Activated naive CD4-positive, alpha-beta T cell (primary cell): ENCODE measurements at regions not wholly inside any gene's neighbourhood (a gene's known extent, or its start where the extent isn't known, plus 50 kb on each side); places are given as distances from the start of the nearest gene placed in this dataset.
"Not testable (repeated sequence)": the region's sequence is repeated elsewhere in the genome, so short reads cannot be mapped to it uniquely, and the experiment has no call there.

ENCODE experiments used
- DNase-seq, 4 experiments: peaks; one replicate each; lab custom pipeline; 2025; lab: John Stamatoyannopoulos, UW

DNA sequence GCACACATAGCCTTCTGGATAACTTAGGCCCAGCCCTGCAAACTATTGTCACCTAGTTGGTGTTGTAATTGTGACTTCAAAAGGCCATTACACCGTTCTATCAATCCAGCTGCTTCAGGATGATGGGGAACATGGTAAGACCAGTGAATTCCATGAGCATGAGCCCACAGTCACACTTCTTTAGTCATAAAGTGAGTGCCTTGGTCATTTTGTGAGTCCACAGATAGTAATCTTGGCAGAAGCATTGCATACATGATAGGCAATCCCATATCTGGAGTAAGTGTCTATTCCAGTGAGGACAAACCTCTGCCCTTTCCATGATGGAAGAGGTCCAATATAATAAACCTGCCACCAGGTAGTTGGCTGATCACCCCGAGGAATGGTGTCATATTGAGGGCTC is 94.5 kb upstream of the RAI14 start:
- not testable (repeated sequence) for DNase-seq

- no peak for DNase-seq
These were observed 93.3 kb upstream of the RAI14 start for GRCh38 chr5:34562791-34563190.

DNA sequence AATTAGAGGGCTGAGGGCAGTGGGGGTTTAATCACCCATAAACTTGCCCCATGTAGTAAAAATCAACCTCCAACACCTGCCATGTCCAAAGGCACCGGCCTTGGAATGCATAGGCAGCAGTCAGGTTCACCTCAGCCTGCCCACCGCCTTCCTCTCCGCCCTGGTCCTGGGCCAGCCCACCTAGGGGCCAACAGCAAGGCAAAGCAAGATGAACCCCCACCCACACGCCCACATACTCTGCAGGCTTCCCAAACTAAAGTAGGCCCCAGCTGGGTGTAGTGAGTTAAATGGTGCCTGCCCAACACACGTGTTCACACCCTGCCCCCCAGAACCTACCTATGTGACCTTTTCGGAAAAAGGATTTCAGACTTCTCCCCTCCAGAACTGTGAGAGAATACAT is 92.9 kb upstream of the RAI14 start:
- no peak for DNase-seq

DNA sequence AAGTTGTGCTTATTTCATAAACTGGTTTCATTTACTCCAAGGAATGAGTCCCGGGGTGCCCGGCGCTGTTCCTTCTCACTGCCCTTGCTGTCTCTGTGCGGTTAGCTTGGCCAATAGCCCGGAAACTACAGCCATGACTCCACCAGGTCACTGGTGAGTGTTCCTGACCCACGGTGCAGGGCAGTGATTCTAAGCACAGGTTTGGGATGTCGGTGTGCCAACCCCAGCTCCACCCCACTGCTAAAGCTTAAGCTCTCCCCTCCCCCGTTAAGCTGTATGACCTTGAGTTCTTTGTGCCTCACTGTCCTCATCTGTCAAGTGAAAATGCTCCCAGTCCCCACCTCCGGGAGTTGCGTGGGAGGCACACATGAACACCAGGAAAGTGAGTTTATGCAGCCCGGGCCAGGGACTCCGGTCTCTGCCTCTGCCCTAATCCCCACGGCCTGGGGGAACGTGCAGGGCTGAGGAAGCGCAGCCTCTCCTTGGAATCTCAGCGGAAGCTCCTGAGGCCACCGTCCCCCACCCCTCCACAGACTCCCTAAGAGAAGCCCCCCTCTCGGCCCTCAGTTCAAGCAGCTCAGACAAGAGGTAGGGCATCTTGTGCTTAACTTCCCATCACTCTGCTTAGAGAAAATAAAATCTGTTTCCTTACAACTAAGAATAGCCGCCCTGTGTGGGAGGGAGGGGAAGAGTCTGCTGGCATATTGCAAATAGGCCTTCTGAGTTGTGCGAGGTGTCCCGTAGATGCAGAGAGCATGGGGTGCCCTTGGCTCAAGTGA is 92.0 kb upstream of the RAI14 start:
- DNase-seq: no peak

- no peak for DNase-seq
These were observed 91.4 kb upstream of the RAI14 start for GRCh38 chr5:34564710-34565235.

- DNase-seq: no peak
These were observed 86.0 kb upstream of the RAI14 start for GRCh38 chr5:34570143-34570542.

DNA sequence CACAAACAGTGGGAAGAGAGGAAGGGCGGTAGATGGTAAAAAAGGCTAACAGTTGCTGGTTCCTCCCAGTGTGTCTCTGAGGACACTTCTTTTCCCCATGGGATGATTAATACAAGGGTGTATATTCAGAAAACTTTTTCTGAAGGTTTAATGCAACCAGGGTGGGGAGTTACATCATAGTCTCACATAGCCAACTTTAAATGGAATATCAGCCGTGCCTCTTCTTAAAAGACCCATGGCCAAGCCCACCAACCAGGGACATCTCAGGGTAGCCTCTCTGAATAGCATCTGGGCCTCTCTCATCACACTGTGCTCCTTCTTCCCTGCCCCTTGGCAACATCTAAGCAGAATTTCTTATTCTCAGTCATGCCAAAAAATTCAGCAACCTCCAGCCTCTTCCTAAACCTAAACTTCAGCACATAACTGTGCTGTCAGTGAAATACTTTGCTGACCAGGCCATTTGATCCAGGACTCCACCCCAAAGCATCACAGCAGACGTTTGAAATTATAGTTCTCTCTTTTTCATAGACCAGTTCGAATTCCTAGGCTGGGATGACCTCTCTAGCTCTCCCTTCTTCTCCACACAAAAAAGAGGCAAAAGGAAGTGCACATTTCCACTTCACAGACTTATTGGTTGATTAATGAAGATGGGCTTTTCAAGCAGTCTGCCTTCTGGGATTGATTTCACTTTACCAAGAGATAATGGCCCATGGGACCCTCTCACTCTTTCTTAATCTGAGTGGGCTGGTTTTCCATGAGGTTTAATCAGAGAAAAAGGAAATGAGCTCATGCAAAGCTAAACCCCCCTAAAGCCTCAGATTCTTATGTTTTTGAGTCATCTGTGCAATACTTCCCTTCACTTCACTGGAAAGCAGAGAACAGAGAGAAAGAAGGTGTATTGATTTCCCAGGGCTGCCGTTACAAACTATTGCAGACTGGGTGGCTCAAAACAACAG is 85.1 kb upstream of the RAI14 start:
- no peak for DNase-seq

DNA sequence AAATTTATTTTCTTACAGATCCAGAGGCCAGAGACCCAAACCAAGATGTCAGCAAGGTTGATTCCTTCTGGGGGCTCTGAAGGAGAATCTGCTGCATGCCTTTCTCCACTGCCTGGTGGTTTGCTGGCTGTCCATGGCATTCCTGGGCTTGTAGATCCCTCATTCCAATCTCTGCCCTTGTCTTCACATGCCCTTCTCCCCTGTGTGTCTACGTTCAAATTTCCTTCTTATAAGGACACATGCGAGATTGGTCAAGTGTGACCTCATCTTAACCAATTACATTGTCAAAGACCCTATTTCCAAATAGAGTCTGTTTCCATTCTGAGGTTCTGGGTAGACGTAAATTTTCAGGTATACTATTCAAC is 84.5 kb upstream of the RAI14 start:
- no peak for DNase-seq

GRCh38 chr5:34574936-34575467 is 81.1 kb upstream of the RAI14 start:
- DNase-seq: no peak

DNA sequence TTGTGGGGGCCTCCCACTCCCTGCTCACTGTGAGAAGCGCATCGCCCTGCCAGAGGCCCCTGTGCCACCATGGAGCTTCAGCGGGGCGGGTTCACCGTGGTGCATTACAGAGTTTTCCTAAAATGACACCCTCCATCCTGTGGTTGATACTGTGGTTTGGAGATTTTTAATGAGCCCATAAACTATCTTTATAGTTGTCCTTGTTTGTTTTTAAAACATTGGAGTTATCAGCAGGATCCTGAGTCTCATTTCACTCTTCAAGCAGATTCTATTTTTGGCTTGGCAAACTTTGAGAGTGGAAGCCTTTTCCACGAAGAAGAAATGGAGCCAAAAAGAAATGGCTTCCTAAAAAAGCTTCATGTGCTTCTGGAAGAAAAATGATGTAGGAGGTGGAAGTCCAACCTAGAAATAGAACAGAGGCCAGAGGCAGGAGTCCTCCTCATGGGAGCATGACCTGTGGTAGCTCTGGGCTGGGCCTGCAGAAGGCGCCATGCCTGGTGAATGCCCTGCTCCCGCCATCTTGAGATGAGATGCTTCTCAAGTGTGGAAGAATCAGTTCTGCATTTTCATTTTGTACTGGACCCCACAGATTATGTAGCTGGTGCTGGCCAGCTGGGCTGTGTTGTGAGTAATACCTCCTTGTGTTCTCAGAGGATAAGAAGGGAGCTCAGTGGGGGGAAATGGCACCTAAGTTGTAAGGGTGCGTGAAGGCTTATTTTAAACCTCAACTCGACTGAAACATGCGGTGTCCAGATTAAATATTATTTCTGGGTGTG is 79.0 kb upstream of the RAI14 start:
- DNase-seq: no peak

- no peak for DNase-seq
These were observed 77.2 kb upstream of the RAI14 start for GRCh38 chr5:34578962-34579361.

DNA sequence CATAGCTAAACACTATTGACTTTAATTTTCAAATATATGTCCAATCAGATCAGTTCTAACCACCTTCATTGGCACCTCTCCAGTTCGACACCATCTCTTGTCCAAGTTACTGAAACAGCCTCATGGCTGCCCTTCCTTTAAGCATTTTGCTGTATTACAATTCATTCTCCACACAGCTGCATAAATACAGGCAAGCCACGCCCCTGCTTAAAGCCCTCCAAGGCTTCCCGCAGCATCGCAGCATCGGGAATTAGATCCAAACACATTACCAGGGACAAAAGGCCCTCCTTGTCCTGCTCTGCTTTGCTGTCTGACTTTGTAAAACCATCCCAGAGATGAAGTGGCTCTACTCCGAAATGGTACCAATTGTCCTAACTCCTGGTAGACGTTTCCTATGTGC is 75.1 kb upstream of the RAI14 start:
- DNase-seq: no peak

- DNase-seq: no peak
These were observed 73.8 kb upstream of the RAI14 start for GRCh38 chr5:34582371-34582770.

- DNase-seq: no peak
These were observed 73.0 kb upstream of the RAI14 start for GRCh38 chr5:34583167-34583566.

DNA sequence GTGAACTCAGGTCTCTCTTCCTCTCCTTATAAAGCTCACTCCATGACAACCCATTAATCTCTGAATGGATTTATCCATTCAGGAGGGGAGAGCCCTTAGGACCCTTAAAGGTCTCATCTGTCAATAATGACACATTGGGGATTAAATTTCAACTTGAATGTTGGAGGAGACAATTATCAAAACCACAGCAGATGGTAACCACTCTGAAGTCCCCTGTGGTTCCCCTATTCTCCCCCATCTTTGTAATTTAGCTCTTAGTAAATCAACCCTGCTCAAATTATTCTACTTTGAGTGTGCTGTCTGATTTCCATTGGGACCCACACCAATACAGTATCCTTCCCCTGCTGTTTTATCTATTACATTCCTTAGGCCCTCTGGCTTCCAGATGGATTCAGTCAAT is 72.0 kb upstream of the RAI14 start:
- no peak for DNase-seq

GRCh38 chr5:34585601-34586104 is 70.5 kb upstream of the RAI14 start:
- DNase-seq: no peak

DNA sequence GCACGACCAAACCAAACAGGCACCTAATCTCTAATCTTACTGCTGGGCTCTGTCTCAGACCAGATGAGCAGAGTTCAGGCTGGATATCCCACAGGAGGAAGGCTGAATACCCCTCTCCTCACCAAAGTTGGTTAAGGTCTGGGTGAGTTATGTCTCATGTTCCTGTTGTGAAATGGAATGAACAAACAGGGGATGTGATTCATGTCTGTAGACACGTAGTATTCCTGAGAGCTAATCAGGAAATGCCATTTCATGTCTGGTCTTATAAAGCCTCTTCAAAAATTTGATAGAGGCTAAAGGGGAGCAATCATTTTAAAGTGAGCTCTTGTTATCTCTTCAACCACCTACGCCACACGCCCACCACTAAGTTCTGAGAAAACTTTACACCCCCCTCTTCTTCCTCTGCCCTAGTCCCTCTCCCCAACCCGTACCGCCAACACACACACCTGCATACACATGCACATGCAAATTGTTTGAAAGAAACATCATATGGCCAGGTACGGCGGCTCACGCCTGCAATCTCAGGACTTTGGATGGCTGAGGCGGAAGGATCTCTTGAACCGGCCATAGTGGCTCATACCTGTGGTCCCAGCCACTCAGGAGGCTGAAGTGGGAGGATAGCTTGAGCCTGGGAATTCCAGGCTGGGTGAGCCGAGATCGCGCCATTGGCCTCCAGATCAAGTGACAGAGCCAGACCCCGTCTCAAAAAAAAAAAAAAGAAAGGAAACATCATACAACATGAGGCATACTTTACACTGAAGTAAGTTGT is 69.8 kb upstream of the RAI14 start:
- DNase-seq: no peak

GRCh38 chr5:34587355-34588241 is 68.5 kb upstream of the RAI14 start:
- no peak for DNase-seq

GRCh38 chr5:34589832-34590231 is 66.3 kb upstream of the RAI14 start:
- DNase-seq: no peak

DNA sequence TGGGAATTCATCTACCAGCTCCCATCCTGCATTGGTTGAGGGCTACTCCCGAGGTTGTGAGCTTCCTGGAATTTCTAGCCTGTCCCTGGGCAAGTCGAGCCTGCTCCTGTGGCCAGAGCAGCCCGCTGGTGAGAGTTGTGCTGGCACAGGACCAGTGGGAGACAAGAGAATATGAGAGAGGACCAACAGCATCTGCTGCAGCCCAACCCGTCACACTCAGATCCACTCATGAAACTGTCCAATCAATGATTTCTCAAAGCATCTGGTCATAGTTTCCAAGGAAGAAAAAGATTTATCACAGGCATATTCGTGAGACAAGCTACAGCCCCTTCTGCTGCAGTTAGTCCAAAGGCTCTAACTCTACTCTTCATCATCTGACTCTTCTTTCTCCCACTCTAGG is 64.4 kb upstream of the RAI14 start:
- DNase-seq: no peak
